ENCODE measurements at regions not wholly inside any gene's neighbourhood (a gene's known extent, or its start where the extent isn't known, plus 50 kb on each side); places are given as distances from the start of the nearest gene placed in this dataset.
A peak's percentile ranks its signal among the peaks of the same experiment; 100 is the strongest.
"Not testable (repeated sequence)": the region's sequence is repeated elsewhere in the genome, so short reads cannot be mapped to it uniquely, and the experiment has no call there.

DNA sequence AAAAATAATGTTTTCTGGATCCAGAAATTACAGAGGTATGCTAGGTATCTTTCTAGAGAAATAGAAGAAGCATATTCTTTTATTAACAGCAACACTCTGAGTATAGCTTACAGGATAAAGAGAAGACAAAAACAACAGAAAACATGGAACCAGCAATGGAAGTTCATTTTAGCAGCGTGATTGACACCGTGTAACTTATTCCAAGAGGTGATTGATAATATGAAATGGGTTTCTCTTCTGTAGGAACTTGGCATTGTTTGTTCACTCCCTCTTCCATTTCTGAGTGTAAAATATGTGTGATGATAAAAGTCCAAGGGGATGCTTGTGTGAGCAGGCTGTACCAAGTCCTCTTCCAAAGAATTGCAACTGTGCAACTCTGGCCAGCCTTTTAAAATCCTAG lies 303.0 kb downstream of the COL12A1 start:
- TF ChIP-seq ZFX (IDR thresholded peaks at IDR 0.05) (no peak), CTCF (conservative IDR thresholded peaks at IDR 0.05) (no peak)
- H3K27ac ChIP-seq = no peak overlapping the region

GRCh38 chr6:74902089-74902488 lies 303.8 kb downstream of the COL12A1 start:
- H3K27ac ChIP-seq = no peak overlapping the region
- no peak for TF ChIP-seq ZFX (IDR thresholded peaks at IDR 0.05)
- TF ChIP-seq CTCF (conservative IDR thresholded peaks at IDR 0.05) = no peak

- no peak overlapping the region for H3K27ac ChIP-seq
- TF ChIP-seq CTCF (conservative IDR thresholded peaks at IDR 0.05) (no peak), ZFX (IDR thresholded peaks at IDR 0.05) (no peak)
These were observed 304.3 kb downstream of the COL12A1 start for GRCh38 chr6:74901576-74901975.

DNA sequence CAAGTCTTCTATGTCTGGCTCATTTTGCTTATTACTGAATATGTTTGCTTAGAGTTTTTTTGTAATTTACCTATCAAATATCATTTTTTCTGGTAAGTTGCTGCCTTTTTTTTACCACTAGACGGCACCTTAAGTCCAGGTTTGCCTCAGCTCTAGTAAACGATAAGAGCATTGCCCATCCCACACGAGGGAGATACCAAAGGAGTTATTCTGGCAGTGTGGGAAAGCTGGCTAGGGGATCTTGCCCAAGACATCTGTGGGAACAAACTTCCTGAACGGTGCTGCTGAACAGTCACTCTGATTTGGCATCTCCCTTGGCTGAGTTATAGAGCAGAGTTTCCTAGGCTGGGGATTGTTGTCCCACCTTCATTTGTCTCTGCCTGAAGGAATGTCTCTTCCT lies 306.4 kb downstream of the COL12A1 start:
- H3K27ac ChIP-seq = no peak overlapping the region
- TF ChIP-seq CTCF (conservative IDR thresholded peaks at IDR 0.05) = peak; percentile 49
- TF ChIP-seq ZFX (IDR thresholded peaks at IDR 0.05) = no peak

GRCh38 chr6:74892091-74892490 lies 313.8 kb downstream of the COL12A1 start:
- no peak overlapping the region for H3K27ac ChIP-seq
- no peak for TF ChIP-seq CTCF (conservative IDR thresholded peaks at IDR 0.05)
- no peak for TF ChIP-seq ZFX (IDR thresholded peaks at IDR 0.05)

DNA sequence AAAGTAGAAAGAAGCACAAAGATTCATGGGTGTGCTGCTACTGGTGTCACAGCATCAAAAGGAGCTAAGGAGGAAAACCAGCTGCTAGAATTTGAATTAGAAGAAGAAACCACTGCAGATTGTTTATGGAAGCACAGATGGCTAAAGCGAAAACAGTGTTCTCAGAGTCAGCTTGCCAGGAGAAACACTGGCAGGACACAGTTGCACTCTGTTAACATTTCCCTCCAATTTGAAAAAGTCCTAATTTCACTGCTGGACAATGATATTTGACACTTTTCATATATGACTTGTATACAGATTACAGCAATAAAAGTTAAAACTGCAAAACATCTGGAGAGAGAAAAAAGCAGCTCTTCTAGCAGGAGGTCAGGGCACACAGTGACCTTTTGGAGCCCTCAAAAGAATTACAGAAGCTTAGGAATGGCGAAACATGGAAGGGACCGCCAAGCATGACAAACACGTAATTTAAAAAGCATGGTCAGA lies 314.5 kb downstream of the COL12A1 start:
- H3K27ac ChIP-seq = no peak overlapping the region
- no peak for TF ChIP-seq ZFX (IDR thresholded peaks at IDR 0.05)

DNA sequence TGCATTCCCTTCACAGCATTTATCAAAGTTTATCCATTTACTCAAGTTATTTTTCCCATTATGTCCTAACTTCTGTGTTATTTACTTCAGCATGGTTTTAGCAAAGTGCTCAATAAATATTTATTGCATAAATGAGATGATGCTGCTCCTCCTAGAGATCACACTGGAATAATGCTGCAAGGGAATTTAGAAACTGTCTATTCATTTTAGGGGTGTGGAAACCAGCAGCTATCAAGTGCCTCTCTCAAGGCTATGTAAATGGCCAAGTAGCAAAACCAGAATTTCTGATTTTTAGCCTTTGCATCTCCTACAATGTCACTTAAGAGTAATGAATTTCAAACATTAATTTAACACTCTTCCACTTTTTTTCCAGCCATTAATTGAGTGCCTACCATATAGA lies 316.2 kb downstream of the COL12A1 start:
- TF ChIP-seq CTCF (conservative IDR thresholded peaks at IDR 0.05) (no peak), ZFX (IDR thresholded peaks at IDR 0.05) (no peak)
- H3K27ac ChIP-seq = no peak overlapping the region

DNA sequence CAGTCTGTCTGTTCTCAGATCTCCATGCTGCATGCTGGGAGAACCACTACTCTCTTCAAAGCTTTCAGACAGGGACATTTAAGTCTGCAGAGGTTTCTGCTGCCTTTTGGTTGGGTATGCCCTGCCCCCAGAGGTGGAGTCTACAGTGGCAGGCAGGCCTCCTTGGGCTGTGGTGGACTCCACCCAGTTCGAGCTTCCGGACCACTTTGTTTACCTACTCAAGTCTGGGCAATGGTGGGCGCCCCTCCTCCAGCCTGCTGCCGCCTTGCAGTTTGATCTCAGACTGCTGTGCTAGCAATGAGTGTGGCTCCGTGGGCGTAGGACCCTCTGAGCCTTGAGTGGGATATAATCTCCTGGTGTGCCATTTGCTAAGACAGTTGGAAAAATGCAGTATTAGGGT lies 317.1 kb downstream of the COL12A1 start:
- not testable (repeated sequence) for H3K27ac ChIP-seq

DNA sequence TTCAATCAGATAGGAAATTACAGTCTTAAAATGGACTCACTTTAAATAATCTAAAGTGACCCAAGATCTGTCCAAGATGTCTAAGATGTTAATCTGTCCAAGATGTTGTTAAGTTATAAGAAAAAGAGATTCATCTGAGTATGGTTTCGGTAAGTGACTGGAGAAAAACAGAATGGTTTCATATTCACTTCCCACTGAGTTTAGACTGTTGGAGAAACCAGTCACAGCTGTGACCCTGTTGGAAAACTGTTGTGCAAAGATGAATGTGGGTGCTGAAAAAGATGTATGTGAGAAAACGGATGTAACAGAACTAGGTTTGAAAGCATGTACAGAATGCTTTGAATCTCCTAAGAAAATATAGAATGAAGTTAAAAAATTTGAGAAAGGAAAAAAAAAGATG lies 325.9 kb downstream of the COL12A1 start:
- H3K27ac ChIP-seq = no peak overlapping the region
- TF ChIP-seq ZFX (IDR thresholded peaks at IDR 0.05) (no peak), CTCF (conservative IDR thresholded peaks at IDR 0.05) (no peak)
